H1 (cell line): ENCODE measurements at regions not wholly inside any gene's neighbourhood (a gene's known extent, or its start where the extent isn't known, plus 50 kb on each side); places are given as distances from the start of the nearest gene placed in this dataset.

Source experiments
- GTF2F1 ChIP-seq: IDR thresholded peaks from 2 replicates; pipeline ENCODE4 v1.6.1; 2012; ENCODE audit warnings: low read depth, low read length, improper control_type of control experiment, borderline replicate concordance
- JUN ChIP-seq: IDR thresholded peaks from 2 replicates; pipeline ENCODE4 v1.6.1; 2011; ENCODE audit warnings: low read depth, mild to moderate bottlenecking, improper control_type of control experiment, low read length
- KDM5A ChIP-seq: fragments of 200-600 bp; IDR thresholded peaks from 2 replicates; pipeline ENCODE4 v1.7.1; 2012; ENCODE audit warnings: mild to moderate bottlenecking, low read length, inconsistent platforms, mixed read lengths
- SUZ12 ChIP-seq: fragments of 200-600 bp; sonication (generic); IDR thresholded peaks from 2 replicates; pipeline ENCODE4 v1.6.1; 2012; ENCODE audit warnings: mild to moderate bottlenecking, inconsistent platforms, low read length, moderate library complexity, mixed read lengths
- TCF12 ChIP-seq: IDR thresholded peaks from 2 replicates; pipeline ENCODE4 v1.6.1; 2011; ENCODE audit warnings: low read depth, mild to moderate bottlenecking, low read length

DNA sequence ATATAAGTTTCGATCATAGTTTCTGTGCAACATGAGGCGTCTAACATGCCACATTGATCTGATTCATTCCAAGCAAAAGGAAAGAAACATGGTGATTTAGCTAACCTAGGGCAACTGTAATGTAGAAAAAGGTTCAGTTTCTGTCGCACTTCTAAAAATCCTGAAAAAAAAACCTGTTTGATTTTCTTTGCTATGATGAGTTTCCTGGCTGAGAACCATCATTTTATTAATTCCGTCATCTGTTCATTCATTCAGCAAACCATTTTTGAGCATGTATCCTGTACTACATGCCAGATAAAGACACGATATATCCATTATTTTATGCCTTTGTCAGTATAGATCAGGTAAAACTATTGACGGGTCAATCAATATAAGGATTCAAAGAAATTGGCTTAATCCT, 932.6 kb downstream of the GALC start (continued):
- TF ChIP-seq KDM5A, result no peak
- no peak for TF ChIP-seq JUN
- TF ChIP-seq TCF12, result no peak
- TF ChIP-seq GTF2F1, result no peak
- TF ChIP-seq SUZ12, result no peak
- TF ChIP-seq, all 59 proteins: peak for 0
